Amniotic stem cell (primary cell): ENCODE measurements at regions not wholly inside any gene's neighbourhood (a gene's known extent, or its start where the extent isn't known, plus 50 kb on each side); places are given as distances from the start of the nearest gene placed in this dataset.

Experiments used
- DNase-seq: peaks from one replicate; lab custom pipeline; 2025; lab: John Stamatoyannopoulos, UW

- DNase-seq = no peak
Measured at GRCh38 chr6:146886587-146887446, 288.0 kb downstream of the ADGB start.

GRCh38 chr6:146887447-146888077 lies 288.8 kb downstream of the ADGB start:
- DNase-seq = no peak

GRCh38 chr6:146889303-146889702 lies 290.5 kb downstream of the ADGB start:
- no peak for DNase-seq

GRCh38 chr6:146890172-146890571 lies 291.4 kb downstream of the ADGB start:
- DNase-seq = no peak

- no peak for DNase-seq
Measured at GRCh38 chr6:146890644-146891434, 292.1 kb downstream of the ADGB start.

- no peak for DNase-seq
Measured at GRCh38 chr6:146891615-146892265, 293.0 kb downstream of the ADGB start.

- no peak for DNase-seq
Measured at GRCh38 chr6:146892283-146892612, 293.5 kb downstream of the ADGB start.

GRCh38 chr6:146892613-146893401 lies 294.0 kb downstream of the ADGB start:
- DNase-seq = no peak

- DNase-seq = no peak
Measured at GRCh38 chr6:146893690-146894089, 294.9 kb downstream of the ADGB start.

- no peak for DNase-seq
Measured at GRCh38 chr6:146894624-146895023, 295.9 kb downstream of the ADGB start.

GRCh38 chr6:146895101-146895771 lies 296.5 kb downstream of the ADGB start:
- DNase-seq = no peak

GRCh38 chr6:146895772-146896061 lies 296.9 kb downstream of the ADGB start:
- no peak for DNase-seq

GRCh38 chr6:146896062-146896813 lies 297.5 kb downstream of the ADGB start:
- no peak for DNase-seq

GRCh38 chr6:146896960-146897701 lies 298.4 kb downstream of the ADGB start:
- no peak for DNase-seq

GRCh38 chr6:146898069-146898887 lies 299.5 kb downstream of the ADGB start:
- DNase-seq = no peak

GRCh38 chr6:146898888-146899227 lies 300.1 kb downstream of the ADGB start:
- DNase-seq = no peak

- peak; percentile 28 for DNase-seq
Measured at GRCh38 chr6:146901940-146902816, 302.0 kb upstream of the STXBP5 start.

- no peak for DNase-seq
Measured at GRCh38 chr6:146902846-146903245, 301.4 kb upstream of the STXBP5 start.
